SK-N-MC (cell line): ENCODE measurements at regions not wholly inside any gene's neighbourhood (a gene's known extent, or its start where the extent isn't known, plus 50 kb on each side); places are given as distances from the start of the nearest gene placed in this dataset.

Experiments used
- EZH2 ChIP-seq: fragments of 200-600 bp; sonication (generic); IDR thresholded peaks from one replicate; pipeline ENCODE4 v1.6.1; 2017; ENCODE audit warnings: antibody characterized with exemption
- POLR2AphosphoS5 ChIP-seq: IDR thresholded peaks from 2 replicates; pipeline ENCODE4 v1.6.1; 2012; ENCODE audit warnings: mild to moderate bottlenecking, low read depth, low read length, borderline replicate concordance

DNA sequence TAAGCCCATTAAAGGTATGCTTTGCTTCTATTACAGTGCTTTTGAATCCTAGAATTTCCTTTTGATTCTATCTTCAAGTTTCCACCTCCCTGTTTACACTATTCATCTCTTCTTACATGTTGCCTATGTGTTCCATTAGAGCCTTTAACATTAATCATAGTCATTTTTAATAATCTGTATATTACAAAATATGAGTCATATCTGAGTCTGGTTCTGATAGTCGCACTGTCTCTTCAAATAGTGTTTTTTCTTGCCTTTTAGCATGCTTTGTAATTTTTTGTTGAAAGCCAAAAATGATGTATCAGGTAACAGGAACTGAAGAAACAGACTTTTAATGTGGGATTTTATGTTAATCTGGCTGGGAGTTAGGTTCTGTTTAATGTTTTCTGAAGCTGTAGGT is 68.4 kb downstream of the DNAAF9 start:
- TF ChIP-seq EZH2: no peak
- TF ChIP-seq POLR2AphosphoS5: no peak
